IPS-15b (cell line): ENCODE measurements at regions not wholly inside any gene's neighbourhood (a gene's known extent, or its start where the extent isn't known, plus 50 kb on each side); places are given as distances from the start of the nearest gene placed in this dataset.

ENCODE experiments used
- H3K27me3 ChIP-seq: one replicate; pipeline ENCODE4 v1.6.1; 2013; ENCODE audit warnings: low read length; ENCODE audit not compliant: control insufficient read depth, insufficient read depth
- H3K36me3 ChIP-seq: one replicate; pipeline ENCODE4 v1.6.1; 2013; ENCODE audit warnings: low read length; ENCODE audit not compliant: control insufficient read depth, insufficient read depth
- H3K4me1 ChIP-seq: one replicate; pipeline ENCODE4 v1.6.1; 2013; ENCODE audit warnings: mild to moderate bottlenecking, low read length; ENCODE audit not compliant: control insufficient read depth, insufficient read depth
- H3K4me3 ChIP-seq: one replicate; pipeline ENCODE4 v1.5.1; 2013; ENCODE audit warnings: low read depth, low read length
- H3K9ac ChIP-seq: one replicate; pipeline ENCODE4 v1.6.1; 2013; ENCODE audit warnings: low read depth, mild to moderate bottlenecking, low read length
- H3K9me3 ChIP-seq: one replicate; pipeline ENCODE4 v1.6.1; 2013; ENCODE audit warnings: mild to moderate bottlenecking, low read length; ENCODE audit not compliant: control insufficient read depth, insufficient read depth

- Histone ChIP-seq H3K9me3 (no peaks in the 10 kb centered on the region), H3K4me1 (no peaks in the 10 kb centered on the region), H3K9ac (no peak overlapping the region), H3K36me3 (no peaks in the 10 kb centered on the region), H3K27me3 (no peaks in the 10 kb centered on the region), H3K4me3 (no peak overlapping the region)
These were observed 1148.9 kb upstream of the CNTN5 start for GRCh38 chr11:97871816-97872215.

- Histone ChIP-seq H3K9me3 (no peaks in the 10 kb centered on the region), H3K4me3 (no peak overlapping the region), H3K4me1 (no peaks in the 10 kb centered on the region), H3K36me3 (no peaks in the 10 kb centered on the region), H3K27me3 (no peaks in the 10 kb centered on the region), H3K9ac (no peak overlapping the region)
These were observed 1140.5 kb upstream of the CNTN5 start for GRCh38 chr11:97880209-97880608.

- H3K4me3 ChIP-seq, result no peak overlapping the region
- H3K9me3 ChIP-seq, result no peaks in the 10 kb centered on the region
- no peak overlapping the region for H3K9ac ChIP-seq
- no peaks in the 10 kb centered on the region for H3K4me1 ChIP-seq
- H3K27me3 ChIP-seq, result no peaks in the 10 kb centered on the region
- H3K36me3 ChIP-seq, result no peaks in the 10 kb centered on the region
These were observed 1137.7 kb upstream of the CNTN5 start for GRCh38 chr11:97883086-97883485.

- no peaks in the 10 kb centered on the region for H3K27me3 ChIP-seq
- H3K9me3 ChIP-seq, result no peaks in the 10 kb centered on the region
- no peak overlapping the region for H3K4me3 ChIP-seq
- no peaks in the 10 kb centered on the region for H3K4me1 ChIP-seq
- no peak overlapping the region for H3K9ac ChIP-seq
- no peaks in the 10 kb centered on the region for H3K36me3 ChIP-seq
These were observed 1132.1 kb upstream of the CNTN5 start for GRCh38 chr11:97888641-97889040.

- Histone ChIP-seq H3K4me3 (no peak overlapping the region), H3K9me3 (no peaks in the 10 kb centered on the region), H3K27me3 (no peaks in the 10 kb centered on the region), H3K36me3 (no peaks in the 10 kb centered on the region), H3K4me1 (no peaks in the 10 kb centered on the region), H3K9ac (no peak overlapping the region)
These were observed 1130.3 kb upstream of the CNTN5 start for GRCh38 chr11:97890466-97890865.

- no peaks in the 10 kb centered on the region for H3K36me3 ChIP-seq
- H3K27me3 ChIP-seq, result no peaks in the 10 kb centered on the region
- H3K9ac ChIP-seq, result no peak overlapping the region
- no peaks in the 10 kb centered on the region for H3K4me1 ChIP-seq
- no peaks in the 10 kb centered on the region for H3K9me3 ChIP-seq
- no peak overlapping the region for H3K4me3 ChIP-seq
These were observed 1127.1 kb upstream of the CNTN5 start for GRCh38 chr11:97893612-97894011.

- Histone ChIP-seq H3K9me3 (no peaks in the 10 kb centered on the region), H3K27me3 (no peaks in the 10 kb centered on the region), H3K4me1 (no peaks in the 10 kb centered on the region), H3K36me3 (no peaks in the 10 kb centered on the region), H3K9ac (no peak overlapping the region), H3K4me3 (no peak overlapping the region)
These were observed 1125.8 kb upstream of the CNTN5 start for GRCh38 chr11:97894978-97895377.

GRCh38 chr11:97895572-97895971, 1125.2 kb upstream of the CNTN5 start:
- Histone ChIP-seq H3K9ac (no peak overlapping the region), H3K4me1 (no peaks in the 10 kb centered on the region), H3K9me3 (no peaks in the 10 kb centered on the region), H3K4me3 (no peak overlapping the region), H3K27me3 (no peaks in the 10 kb centered on the region), H3K36me3 (no peaks in the 10 kb centered on the region)

GRCh38 chr11:97902828-97903227, 1117.9 kb upstream of the CNTN5 start:
- no peaks in the 10 kb centered on the region for H3K9me3 ChIP-seq
- H3K9ac ChIP-seq, result no peak overlapping the region
- H3K36me3 ChIP-seq, result no peaks in the 10 kb centered on the region
- no peaks in the 10 kb centered on the region for H3K4me1 ChIP-seq
- H3K4me3 ChIP-seq, result no peak overlapping the region
- H3K27me3 ChIP-seq, result no peaks in the 10 kb centered on the region

GRCh38 chr11:97905101-97905500, 1115.6 kb upstream of the CNTN5 start:
- H3K9ac ChIP-seq, result no peak overlapping the region
- no peaks in the 10 kb centered on the region for H3K27me3 ChIP-seq
- no peak overlapping the region for H3K4me3 ChIP-seq
- H3K4me1 ChIP-seq, result no peaks in the 10 kb centered on the region
- H3K9me3 ChIP-seq, result no peaks in the 10 kb centered on the region
- H3K36me3 ChIP-seq, result no peaks in the 10 kb centered on the region

- Histone ChIP-seq H3K36me3 (no peaks in the 10 kb centered on the region), H3K9ac (no peak overlapping the region), H3K27me3 (no peaks in the 10 kb centered on the region), H3K4me1 (no peaks in the 10 kb centered on the region), H3K9me3 (no peaks in the 10 kb centered on the region), H3K4me3 (no peak overlapping the region)
These were observed 1115.1 kb upstream of the CNTN5 start for GRCh38 chr11:97905671-97906070.

- Histone ChIP-seq H3K4me3 (no peak overlapping the region), H3K27me3 (no peaks in the 10 kb centered on the region), H3K36me3 (no peaks in the 10 kb centered on the region), H3K4me1 (no peaks in the 10 kb centered on the region), H3K9me3 (no peaks in the 10 kb centered on the region), H3K9ac (no peak overlapping the region)
These were observed 1112.4 kb upstream of the CNTN5 start for GRCh38 chr11:97908354-97908753.
